SK-N-SH (cell line): ENCODE measurements at regions not wholly inside any gene's neighbourhood (a gene's known extent, or its start where the extent isn't known, plus 50 kb on each side); places are given as distances from the start of the nearest gene placed in this dataset.

Source experiments
- CTCF ChIA-PET: fragments of 300-600, 350-600 bp; formaldehyde crosslinking; extraction: SDS; loops from one replicate; lab custom pipeline; 2021; lab: Yijun Ruan, JAX
- POLR2A ChIA-PET: fragments of 350-600 bp; sonication (Branson Sonifier 250); formaldehyde crosslinking; extraction: SDS; loops from one replicate; lab custom pipeline; 2020; ENCODE audit warnings: antibody characterized with exemption, inconsistent platforms; lab: Yijun Ruan, JAX
- DNase-seq: peaks from one replicate; pipeline ENCODE4 v3.0.0; 2012
- H2AFZ ChIP-seq: fragments of 200-600 bp; sonication (generic); 2 replicates; pipeline ENCODE4 v1.8.1; 2016; ENCODE audit warnings: antibody characterized with exemption, mild to moderate bottlenecking, low read depth
- H3F3A ChIP-seq: fragments of 200-600 bp; sonication (generic); replicated peaks from 2 replicates; pipeline ENCODE3; 2016; ENCODE audit warnings: antibody characterized with exemption, mild to moderate bottlenecking; ENCODE audit not compliant: insufficient read depth
- H3K27ac ChIP-seq, 2 experiments: fragments of 200-500 bp in 1 of 2; fragments of 200-600 bp in 1 of 2; sonication (Bioruptor generic) in 1 of 2; sonication (generic), shearing (Covaris generic) in 1 of 2; 2 replicates each; pipeline versions ENCODE4 v1.5.1 to v1.6.1; 2014 to 2016; ENCODE audit warnings: low read depth in 2 of 2, inconsistent platforms in 1 of 2, low read length in 1 of 2, mild to moderate bottlenecking in 1 of 2, mixed read lengths in 1 of 2
- H3K27me3 ChIP-seq: fragments of 200-600 bp; sonication (generic), shearing (Covaris generic); 2 replicates; pipeline ENCODE4 v1.6.1; 2016; ENCODE audit warnings: mixed run types; ENCODE audit not compliant: insufficient read depth
- H3K36me3 ChIP-seq, 2 experiments: fragments of 200-500 bp in 1 of 2; fragments of 200-600 bp in 1 of 2; sonication (Bioruptor generic) in 1 of 2; sonication (generic) in 1 of 2; replicated peaks in 1 of 2; 2 replicates each; pipeline versions ENCODE3 to v1.5.1; 2014 to 2016; ENCODE audit warnings: low read length in 1 of 2, mild to moderate bottlenecking in 1 of 2; ENCODE audit not compliant: insufficient read depth in 2 of 2, control insufficient read depth in 1 of 2
- H3K4me1 ChIP-seq, 2 experiments: fragments of 200-500 bp in 1 of 2; fragments of 200-600 bp in 1 of 2; sonication (Bioruptor generic) in 1 of 2; sonication (generic), shearing (Covaris generic) in 1 of 2; 2 replicates each; pipeline versions ENCODE4 v1.5.1 to v1.6.1; 2014 to 2016; ENCODE audit warnings: low read depth in 1 of 2, low read length in 1 of 2, mixed run types in 1 of 2; ENCODE audit not compliant: insufficient read depth in 2 of 2, control insufficient read depth in 1 of 2
- H3K4me2 ChIP-seq: fragments of 200-600 bp; sonication (generic), shearing (Covaris generic); 2 replicates; pipeline ENCODE4 v1.6.1; 2017; ENCODE audit warnings: mixed run types
- H3K4me3 ChIP-seq, 2 experiments: fragments of 200-500 bp in 1 of 2; fragments of 200-600 bp in 1 of 2; sonication (Bioruptor generic) in 1 of 2; sonication (generic), shearing (Covaris generic) in 1 of 2; 2 replicates each; pipeline versions ENCODE4 v1.5.1 to v1.8.1; 2014 to 2016; ENCODE audit warnings: low read depth in 2 of 2, inconsistent platforms in 1 of 2, low read length in 1 of 2, mild to moderate bottlenecking in 1 of 2, mixed read lengths in 1 of 2, moderate library complexity in 1 of 2
- H3K79me2 ChIP-seq: fragments of 200-600 bp; sonication (generic); 2 replicates; pipeline ENCODE4 v1.8.1; 2017; ENCODE audit warnings: mild to moderate bottlenecking; ENCODE audit not compliant: insufficient read depth
- H3K9ac ChIP-seq: fragments of 200-600 bp; sonication (generic); 2 replicates; pipeline ENCODE4 v1.6.1; 2017; ENCODE audit warnings: mixed run types
- H3K9me2 ChIP-seq: fragments of 200-600 bp; sonication (generic); 2 replicates; pipeline ENCODE4 v1.6.1; 2017; ENCODE audit warnings: mixed run types
- H3K9me3 ChIP-seq: fragments of 200-600 bp; sonication (generic); 2 replicates; pipeline ENCODE4 v1.6.1; 2017; ENCODE audit warnings: mixed run types, mild to moderate bottlenecking, moderate library complexity
- H4K20me1 ChIP-seq: fragments of 200-600 bp; sonication (generic); 2 replicates; pipeline ENCODE4 v1.6.1; 2017; ENCODE audit warnings: mild to moderate bottlenecking, mixed run types; ENCODE audit not compliant: insufficient read depth
- EP300 ChIP-seq, 2 experiments: IDR thresholded peaks; 2 replicates each; pipeline versions ENCODE4 v1.4.0 to v1.6.1; 2012; ENCODE audit warnings: borderline replicate concordance in 1 of 2, low read depth in 1 of 2, low read length in 1 of 2
- FOXJ3 ChIP-seq: sonication (generic); formaldehyde crosslinking; IDR thresholded peaks from 2 replicates; pipeline ENCODE4 v1.5.1; 2020; ENCODE audit warnings: mild to moderate bottlenecking, missing genetic modification reagents
- FOXM1 ChIP-seq: IDR thresholded peaks from 2 replicates; pipeline ENCODE4 v1.4.0; 2012; ENCODE audit warnings: low read depth, mild to moderate bottlenecking
- JUND ChIP-seq: IDR thresholded peaks from 2 replicates; pipeline ENCODE4 v1.4.0; 2012
- MEF2A ChIP-seq: IDR thresholded peaks from 2 replicates; pipeline ENCODE4 v1.4.0; 2012; ENCODE audit warnings: low read depth, borderline replicate concordance
- MXI1 ChIP-seq: IDR thresholded peaks from 2 replicates; pipeline ENCODE4 v1.6.1; 2012; ENCODE audit warnings: mild to moderate bottlenecking, low read depth, low read length, improper control_type of control experiment
- NRF1 ChIP-seq: IDR thresholded peaks from 2 replicates; pipeline ENCODE4 v1.6.1; 2012; ENCODE audit warnings: low read depth, mild to moderate bottlenecking, low read length
- RAD21 ChIP-seq: IDR thresholded peaks from 2 replicates; pipeline ENCODE4 v1.6.1; 2012; ENCODE audit warnings: mild to moderate bottlenecking, low read length
- RCOR1 ChIP-seq: fragments of 150-350 bp; IDR thresholded peaks from 2 replicates; pipeline ENCODE4 v1.6.1; 2017; ENCODE audit warnings: antibody characterized with exemption, low read length
- SIN3A ChIP-seq: IDR thresholded peaks from 2 replicates; pipeline ENCODE4 v1.6.1; 2012; ENCODE audit warnings: low read depth, mild to moderate bottlenecking, low read length, moderate library complexity, borderline replicate concordance
- TCF12 ChIP-seq: IDR thresholded peaks from 2 replicates; pipeline ENCODE4 v1.4.0; 2012
- WGBS: methylation state at CpG from one replicate; pipeline ENCODE4 v1.1.6; 2017; ENCODE audit warnings: low lambda C conversion rate; 5-methylcytosine and 5-hydroxymethylcytosine counted together
- TF ChIP-seq, protein P1 (sequence below): fragments of 150-350 bp; IDR thresholded peaks from 2 replicates; pipeline ENCODE4 v1.6.1; 2016; ENCODE audit warnings: mild to moderate bottlenecking, low read depth, low read length
- TF ChIP-seq, protein P2 (sequence below): fragments of 150-350 bp; IDR thresholded peaks from 2 replicates; pipeline ENCODE4 v1.6.1; 2017; ENCODE audit warnings: antibody characterized with exemption, low read length, low read depth, borderline replicate concordance
- TF ChIP-seq, protein P3 (sequence below): IDR thresholded peaks from 2 replicates; pipeline ENCODE4; 2012
- TF ChIP-seq, protein P4 (sequence below): fragments of 200-600 bp; sonication (generic); IDR thresholded peaks from 2 replicates; pipeline ENCODE4 v1.6.1; 2017; ENCODE audit warnings: antibody characterized with exemption, mild to moderate bottlenecking, moderate library complexity

DNA sequence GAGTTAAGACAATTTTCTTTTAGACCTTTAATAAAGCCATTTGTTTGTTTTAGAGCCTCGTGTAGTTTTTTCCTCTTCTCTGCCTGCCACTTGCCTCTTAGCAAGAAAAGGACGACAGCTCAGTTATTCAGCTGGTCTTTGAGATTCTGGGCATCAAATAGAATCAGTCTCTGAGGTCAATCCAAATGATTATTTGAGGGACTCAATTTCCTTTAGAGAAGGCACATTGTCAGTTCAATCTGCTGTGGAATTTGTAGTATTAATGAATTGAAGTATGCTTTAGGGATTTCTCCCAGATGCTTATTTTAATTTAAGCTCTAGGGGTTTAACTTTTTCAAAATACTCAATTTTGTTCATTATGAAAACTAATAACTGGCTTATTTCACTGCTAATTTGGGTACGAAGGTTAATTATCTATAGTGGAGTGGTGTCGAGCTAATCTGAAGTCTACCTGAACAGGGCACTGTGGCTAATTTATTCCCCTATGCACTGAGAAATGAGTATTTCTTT is 841.2 kb upstream of the AUTS2 start:
- Histone ChIP-seq H3K9me3 (peaks cover 2% of the 10 kb centered on the region; the same call in 1 of the 2 replicates), H3K36me3 (no peaks in the 10 kb centered on the region), H3F3A (no peaks in the 10 kb centered on the region), H3K4me1 (no peaks in the 10 kb centered on the region), H3K4me3 (no peak overlapping the region), H3K4me2 (no peak overlapping the region), H3K27me3 (no peaks in the 10 kb centered on the region), H4K20me1 (no peaks in the 10 kb centered on the region), H3K27ac (no peak overlapping the region), H3K9me2 (no peaks in the 10 kb centered on the region), H2AFZ (no peak overlapping the region), H3K79me2 (no peaks in the 10 kb centered on the region), H3K9ac (no peak overlapping the region)
- ChIA-PET CTCF (interaction anchor here (1.5 kb wide), 1 partner anchor 9 kb away, joined by 8 read pairs; no protein-coding TSS in a partner anchor), POLR2A (no interaction called here)
- 56% methylated on average over 4 of the region's 4 CpGs for WGBS
- DNase-seq, result no peak
- TF ChIP-seq, protein P1, sequence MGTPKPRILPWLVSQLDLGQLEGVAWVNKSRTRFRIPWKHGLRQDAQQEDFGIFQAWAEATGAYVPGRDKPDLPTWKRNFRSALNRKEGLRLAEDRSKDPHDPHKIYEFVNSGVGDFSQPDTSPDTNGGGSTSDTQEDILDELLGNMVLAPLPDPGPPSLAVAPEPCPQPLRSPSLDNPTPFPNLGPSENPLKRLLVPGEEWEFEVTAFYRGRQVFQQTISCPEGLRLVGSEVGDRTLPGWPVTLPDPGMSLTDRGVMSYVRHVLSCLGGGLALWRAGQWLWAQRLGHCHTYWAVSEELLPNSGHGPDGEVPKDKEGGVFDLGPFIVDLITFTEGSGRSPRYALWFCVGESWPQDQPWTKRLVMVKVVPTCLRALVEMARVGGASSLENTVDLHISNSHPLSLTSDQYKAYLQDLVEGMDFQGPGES, result no peak

DNA sequence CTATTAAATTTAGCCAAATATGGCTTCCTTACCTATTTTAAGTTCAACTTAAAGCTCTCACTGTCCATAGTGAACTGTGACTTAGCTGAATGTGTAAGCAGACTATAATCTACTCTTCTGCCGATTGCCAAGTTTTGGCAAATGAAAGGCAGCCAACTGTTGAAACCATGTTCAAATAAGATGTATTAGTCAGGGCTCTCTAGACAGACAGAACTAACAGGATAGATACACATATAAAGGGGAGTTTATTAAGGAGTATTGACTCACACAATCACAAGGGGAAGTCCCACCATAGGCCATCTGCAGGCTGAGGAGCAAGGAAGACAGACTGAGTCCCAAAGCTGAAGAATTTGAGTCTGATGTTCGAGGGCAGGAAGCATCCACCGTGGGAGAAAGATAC is 837.7 kb upstream of the AUTS2 start:
- Histone ChIP-seq H3K27ac (no peak overlapping the region), H4K20me1 (no peaks in the 10 kb centered on the region), H2AFZ (no peak overlapping the region), H3K4me2 (no peak overlapping the region), H3K79me2 (no peaks in the 10 kb centered on the region), H3K9me3 (peaks cover 4% of the 10 kb centered on the region; the same call in 1 of the 2 replicates), H3K4me1 (no peaks in the 10 kb centered on the region), H3K36me3 (no peaks in the 10 kb centered on the region), H3K9me2 (no peaks in the 10 kb centered on the region), H3K27me3 (no peaks in the 10 kb centered on the region), H3F3A (no peaks in the 10 kb centered on the region), H3K4me3 (no peak overlapping the region), H3K9ac (no peak overlapping the region)
- POLR2A ChIA-PET, result no interaction called here
- WGBS, result 54% methylated on average over 3 of the region's 3 CpGs
- TF ChIP-seq RAD21, result no peak
- TF ChIP-seq EP300 (IDR thresholded peaks at IDR 0.05; ENCODE audit: borderline replicate concordance in 1 of 2, low read depth in 1 of 2, low read length in 1 of 2), result no peak
- no peak for TF ChIP-seq RCOR1
- no peak for TF ChIP-seq SIN3A
- no peak for TF ChIP-seq MEF2A
- TF ChIP-seq, protein P2, sequence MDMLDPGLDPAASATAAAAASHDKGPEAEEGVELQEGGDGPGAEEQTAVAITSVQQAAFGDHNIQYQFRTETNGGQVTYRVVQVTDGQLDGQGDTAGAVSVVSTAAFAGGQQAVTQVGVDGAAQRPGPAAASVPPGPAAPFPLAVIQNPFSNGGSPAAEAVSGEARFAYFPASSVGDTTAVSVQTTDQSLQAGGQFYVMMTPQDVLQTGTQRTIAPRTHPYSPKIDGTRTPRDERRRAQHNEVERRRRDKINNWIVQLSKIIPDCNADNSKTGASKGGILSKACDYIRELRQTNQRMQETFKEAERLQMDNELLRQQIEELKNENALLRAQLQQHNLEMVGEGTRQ, result no peak
- no peak for TF ChIP-seq JUND
- TF ChIP-seq MXI1, result no peak
- TF ChIP-seq TCF12, result no peak
- TF ChIP-seq, protein P3, sequence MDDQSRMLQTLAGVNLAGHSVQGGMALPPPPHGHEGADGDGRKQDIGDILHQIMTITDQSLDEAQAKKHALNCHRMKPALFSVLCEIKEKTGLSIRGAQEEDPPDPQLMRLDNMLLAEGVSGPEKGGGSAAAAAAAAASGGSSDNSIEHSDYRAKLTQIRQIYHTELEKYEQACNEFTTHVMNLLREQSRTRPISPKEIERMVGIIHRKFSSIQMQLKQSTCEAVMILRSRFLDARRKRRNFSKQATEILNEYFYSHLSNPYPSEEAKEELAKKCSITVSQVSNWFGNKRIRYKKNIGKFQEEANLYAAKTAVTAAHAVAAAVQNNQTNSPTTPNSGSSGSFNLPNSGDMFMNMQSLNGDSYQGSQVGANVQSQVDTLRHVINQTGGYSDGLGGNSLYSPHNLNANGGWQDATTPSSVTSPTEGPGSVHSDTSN, result no peak
- TF ChIP-seq NRF1, result no peak
- TF ChIP-seq FOXM1, result no peak
- no peak for TF ChIP-seq FOXJ3 (CRISPR knock-in tag)
- TF ChIP-seq, protein P4, sequence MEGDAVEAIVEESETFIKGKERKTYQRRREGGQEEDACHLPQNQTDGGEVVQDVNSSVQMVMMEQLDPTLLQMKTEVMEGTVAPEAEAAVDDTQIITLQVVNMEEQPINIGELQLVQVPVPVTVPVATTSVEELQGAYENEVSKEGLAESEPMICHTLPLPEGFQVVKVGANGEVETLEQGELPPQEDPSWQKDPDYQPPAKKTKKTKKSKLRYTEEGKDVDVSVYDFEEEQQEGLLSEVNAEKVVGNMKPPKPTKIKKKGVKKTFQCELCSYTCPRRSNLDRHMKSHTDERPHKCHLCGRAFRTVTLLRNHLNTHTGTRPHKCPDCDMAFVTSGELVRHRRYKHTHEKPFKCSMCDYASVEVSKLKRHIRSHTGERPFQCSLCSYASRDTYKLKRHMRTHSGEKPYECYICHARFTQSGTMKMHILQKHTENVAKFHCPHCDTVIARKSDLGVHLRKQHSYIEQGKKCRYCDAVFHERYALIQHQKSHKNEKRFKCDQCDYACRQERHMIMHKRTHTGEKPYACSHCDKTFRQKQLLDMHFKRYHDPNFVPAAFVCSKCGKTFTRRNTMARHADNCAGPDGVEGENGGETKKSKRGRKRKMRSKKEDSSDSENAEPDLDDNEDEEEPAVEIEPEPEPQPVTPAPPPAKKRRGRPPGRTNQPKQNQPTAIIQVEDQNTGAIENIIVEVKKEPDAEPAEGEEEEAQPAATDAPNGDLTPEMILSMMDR, result no peak
- DNase-seq, result no peak
- CTCF ChIA-PET, result no interaction called here
